ENCODE measurements at regions not wholly inside any gene's neighbourhood (a gene's known extent, or its start where the extent isn't known, plus 50 kb on each side); places are given as distances from the start of the nearest gene placed in this dataset.

DNA sequence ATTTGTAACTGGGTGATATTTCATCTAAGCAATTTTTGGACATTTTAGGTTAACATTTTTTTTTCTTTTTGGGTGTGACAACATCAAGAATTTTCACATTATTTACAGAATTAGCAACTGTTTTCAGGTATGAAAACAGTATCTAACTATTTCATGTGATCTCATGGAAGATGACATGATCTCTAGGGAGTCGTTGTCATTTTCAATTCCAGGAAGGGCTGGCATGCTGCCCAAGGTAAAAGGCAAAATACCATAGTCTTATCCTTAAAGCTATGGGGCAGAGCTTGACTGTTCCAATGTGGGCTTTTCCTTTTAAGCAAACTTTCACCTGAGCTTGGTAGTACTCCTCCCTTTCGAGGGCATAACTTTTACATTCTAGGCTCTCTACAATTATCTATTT is 443.7 kb downstream of the DSEL start:
- TF ChIP-seq, protein P1, sequence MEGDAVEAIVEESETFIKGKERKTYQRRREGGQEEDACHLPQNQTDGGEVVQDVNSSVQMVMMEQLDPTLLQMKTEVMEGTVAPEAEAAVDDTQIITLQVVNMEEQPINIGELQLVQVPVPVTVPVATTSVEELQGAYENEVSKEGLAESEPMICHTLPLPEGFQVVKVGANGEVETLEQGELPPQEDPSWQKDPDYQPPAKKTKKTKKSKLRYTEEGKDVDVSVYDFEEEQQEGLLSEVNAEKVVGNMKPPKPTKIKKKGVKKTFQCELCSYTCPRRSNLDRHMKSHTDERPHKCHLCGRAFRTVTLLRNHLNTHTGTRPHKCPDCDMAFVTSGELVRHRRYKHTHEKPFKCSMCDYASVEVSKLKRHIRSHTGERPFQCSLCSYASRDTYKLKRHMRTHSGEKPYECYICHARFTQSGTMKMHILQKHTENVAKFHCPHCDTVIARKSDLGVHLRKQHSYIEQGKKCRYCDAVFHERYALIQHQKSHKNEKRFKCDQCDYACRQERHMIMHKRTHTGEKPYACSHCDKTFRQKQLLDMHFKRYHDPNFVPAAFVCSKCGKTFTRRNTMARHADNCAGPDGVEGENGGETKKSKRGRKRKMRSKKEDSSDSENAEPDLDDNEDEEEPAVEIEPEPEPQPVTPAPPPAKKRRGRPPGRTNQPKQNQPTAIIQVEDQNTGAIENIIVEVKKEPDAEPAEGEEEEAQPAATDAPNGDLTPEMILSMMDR (IDR thresholded peaks at IDR 0.05; ENCODE audit: insufficient read depth, low read length, poor library complexity, severe bottlenecking): no peak
- TF ChIP-seq EZH2phosphoT487 (conservative IDR thresholded peaks at IDR 0.05; ENCODE audit: low read length): no peak

Measured in SU-DHL-6 (cell line).